CD14-positive monocyte (primary cell): ENCODE measurements at regions not wholly inside any gene's neighbourhood (a gene's known extent, or its start where the extent isn't known, plus 50 kb on each side); places are given as distances from the start of the nearest gene placed in this dataset.

ENCODE experiments used
- DNase-seq, 3 donors: peaks; one replicate each; pipeline ENCODE4 v3.0.0-alpha.2; 2011 to 2022
- H2AFZ ChIP-seq: 2 replicates; pipeline ENCODE4 v1.6.0; 2012; ENCODE audit warnings: mild to moderate bottlenecking, low read depth, low read length, inconsistent platforms; ENCODE audit not compliant: insufficient read depth, poor library complexity, severe bottlenecking
- H3K27ac ChIP-seq, 2 donors: 1 replicate in 1 of 2; 2 replicates in 1 of 2; pipeline ENCODE4 v1.5.1; 2012 to 2013; ENCODE audit warnings: low read length in 2 of 2, control low read depth in 1 of 2, inconsistent platforms in 1 of 2, low read depth in 1 of 2, mild to moderate bottlenecking in 1 of 2
- H3K27me3 ChIP-seq, 2 donors: one replicate each; pipeline versions ENCODE4 v1.6.0 to v1.6.1; 2011 to 2013; ENCODE audit warnings: low read length in 2 of 2; ENCODE audit not compliant: control insufficient read depth in 2 of 2, insufficient read depth in 2 of 2
- H3K36me3 ChIP-seq, 2 donors: replicated peaks in 1 of 2; 1 replicate in 1 of 2; 2 replicates in 1 of 2; pipeline versions ENCODE4 v1.5.1 to v1.6.1; 2012 to 2013; ENCODE audit warnings: low read length in 2 of 2, control low read depth in 1 of 2, inconsistent platforms in 1 of 2, mild to moderate bottlenecking in 1 of 2; ENCODE audit not compliant: insufficient read depth in 2 of 2, control insufficient read depth in 1 of 2
- H3K4me1 ChIP-seq, 2 donors: 1 replicate in 1 of 2; 2 replicates in 1 of 2; pipeline versions ENCODE4 v1.5.1 to v1.6.1; 2012 to 2013; ENCODE audit warnings: low read length in 2 of 2, control low read depth in 1 of 2, inconsistent platforms in 1 of 2, mild to moderate bottlenecking in 1 of 2, moderate library complexity in 1 of 2; ENCODE audit not compliant: insufficient read depth in 2 of 2, control insufficient read depth in 1 of 2
- H3K4me2 ChIP-seq: replicated peaks from 2 replicates; pipeline ENCODE3; 2012; ENCODE audit warnings: low read length, moderate library complexity, mild to moderate bottlenecking; ENCODE audit not compliant: poor library complexity, severe bottlenecking; ENCODE audit errors: extremely low read depth
- H3K4me3 ChIP-seq, 3 experiments: fragments of 200-600 bp in 1 of 3; sonication (generic) in 1 of 3; replicated peaks in 1 of 3; 1 replicate in 2 of 3; 2 replicates in 1 of 3; pipeline ENCODE4 v1.5.1; 2011 to 2013; ENCODE audit warnings: low read length in 3 of 3, mild to moderate bottlenecking in 3 of 3, control low read depth in 2 of 3, low read depth in 2 of 3, inconsistent platforms in 1 of 3, moderate library complexity in 1 of 3
- H3K79me2 ChIP-seq: 2 replicates; pipeline ENCODE4 v1.6.0; 2012; ENCODE audit warnings: mild to moderate bottlenecking, control low read depth, inconsistent platforms, low read length, moderate library complexity; ENCODE audit not compliant: insufficient read depth
- H3K9ac ChIP-seq: 2 replicates; pipeline ENCODE4 v1.6.0; 2017; ENCODE audit warnings: low read length, mild to moderate bottlenecking; ENCODE audit not compliant: insufficient read depth, poor library complexity, severe bottlenecking
- H3K9me3 ChIP-seq, 2 donors: replicated peaks in 1 of 2; 1 replicate in 1 of 2; 2 replicates in 1 of 2; pipeline versions ENCODE4 v1.5.1 to v1.6.1; 2012 to 2013; ENCODE audit warnings: low read length in 2 of 2, control low read depth in 1 of 2; ENCODE audit not compliant: control insufficient read depth in 1 of 2, insufficient read depth in 1 of 2
- H4K20me1 ChIP-seq: 2 replicates; pipeline ENCODE4 v1.6.0; 2012; ENCODE audit warnings: mild to moderate bottlenecking, low read length, control low read depth, moderate library complexity; ENCODE audit not compliant: insufficient read depth
- H3K27ac Mint-ChIP-seq, 7 donors: one replicate each; pipeline ENCODE4 v1.8.0; 2020; ENCODE audit warnings: mild to moderate bottlenecking in 7 of 7, mixed read lengths in 7 of 7, moderate library complexity in 6 of 7, inconsistent platforms in 2 of 7
- H3K27me3 Mint-ChIP-seq, 3 donors: one replicate each; pipeline ENCODE4 v1.8.0; 2021 to 2022; ENCODE audit warnings: low read depth in 3 of 3, mild to moderate bottlenecking in 3 of 3, mixed read lengths in 3 of 3, moderate library complexity in 3 of 3, inconsistent platforms in 1 of 3
- H3K36me3 Mint-ChIP-seq, 2 donors: one replicate each; pipeline ENCODE4 v1.8.0; 2020; ENCODE audit warnings: mixed read lengths in 2 of 2, inconsistent platforms in 1 of 2, mild to moderate bottlenecking in 1 of 2
- H3K4me1 Mint-ChIP-seq: one replicate; pipeline ENCODE4 v1.8.0; 2020; ENCODE audit warnings: mild to moderate bottlenecking, mixed read lengths
- H3K4me3 Mint-ChIP-seq, 2 donors: one replicate each; pipeline ENCODE4 v1.8.0; 2020; ENCODE audit warnings: mild to moderate bottlenecking in 2 of 2, mixed read lengths in 2 of 2, moderate library complexity in 1 of 2
- H3K9me3 Mint-ChIP-seq, 7 donors: one replicate each; pipeline ENCODE4 v1.8.0; 2020 to 2022; ENCODE audit warnings: mixed read lengths in 7 of 7, mild to moderate bottlenecking in 6 of 7, moderate library complexity in 6 of 7, inconsistent platforms in 2 of 7
- CTCF ChIP-seq: fragments of 200-600 bp; IDR thresholded peaks from one replicate; pipeline ENCODE4 v1.8.0; 2022; ENCODE audit warnings: antibody characterized with exemption, mild to moderate bottlenecking
- WGBS: methylation state at CpG from one replicate; pipeline ENCODE4 v1.1.5; 2013; ENCODE audit warnings: missing lambda C conversion rate; ENCODE audit not compliant: insufficient coverage; 5-methylcytosine and 5-hydroxymethylcytosine counted together
- intact Hi-C, 2 donors: fragments of 100-400 bp; cut with micrococcal nuclease; formaldehyde crosslinking; loops; one replicate each; pipeline versions ENCODE4 v1.15.0 to v1.15.1; 2023

GRCh38 chr2:58539973-58540372 lies 298.8 kb upstream of the FANCL start:
- H2AFZ ChIP-seq, result no peak overlapping the region
- H3K36me3 ChIP-seq, result no peaks in the 10 kb centered on the region
- H3K9ac ChIP-seq, result no peak overlapping the region
- Mint-ChIP-seq H3K27ac (no peak overlapping the region), H3K4me3 (no peak overlapping the region), H3K36me3 (no peaks in the 10 kb centered on the region), H3K27me3 (no peaks in the 10 kb centered on the region), H3K9me3 (peaks cover 0 to 2% (median 0%) of the 10 kb centered on the region in 7 donors), H3K4me1 (no peaks in the 10 kb centered on the region)
- no peaks in the 10 kb centered on the region for H3K4me1 ChIP-seq
- no CpG with 5 or more reads among the region's 4 CpGs for WGBS
- H3K27me3 ChIP-seq, result no peaks in the 10 kb centered on the region
- no peak overlapping the region for H3K27ac ChIP-seq
- no peak for TF ChIP-seq CTCF
- H3K9me3 ChIP-seq, result no peaks in the 10 kb centered on the region
- H3K4me3 ChIP-seq, result no peak overlapping the region
- H4K20me1 ChIP-seq, result no peaks in the 10 kb centered on the region
- H3K4me2 ChIP-seq, result no peak overlapping the region
- DNase-seq, result no peak
- intact Hi-C loops, result no loop called here
- no peaks in the 10 kb centered on the region for H3K79me2 ChIP-seq

- H3K9ac ChIP-seq, result no peak overlapping the region
- no peaks in the 10 kb centered on the region for H3K36me3 Mint-ChIP-seq
- no peak overlapping the region for H3K27ac Mint-ChIP-seq
- H3K9me3 Mint-ChIP-seq, result peaks cover 0 to 2% (median 0%) of the 10 kb centered on the region in 7 donors
- H4K20me1 ChIP-seq, result no peaks in the 10 kb centered on the region
- no peaks in the 10 kb centered on the region for H3K27me3 ChIP-seq
- DNase-seq, result no peak
- H3K4me2 ChIP-seq, result no peak overlapping the region
- no peak overlapping the region for H3K27ac ChIP-seq
- WGBS, result 100% methylated on average over 1 of the region's 4 CpGs
- no peaks in the 10 kb centered on the region for H3K36me3 ChIP-seq
- H2AFZ ChIP-seq, result no peak overlapping the region
- intact Hi-C loops, result no loop called here
- no peak overlapping the region for H3K4me3 Mint-ChIP-seq
- H3K4me1 Mint-ChIP-seq, result no peaks in the 10 kb centered on the region
- H3K79me2 ChIP-seq, result no peaks in the 10 kb centered on the region
- H3K27me3 Mint-ChIP-seq, result no peaks in the 10 kb centered on the region
- no peak for TF ChIP-seq CTCF
- no peak overlapping the region for H3K4me3 ChIP-seq
- H3K4me1 ChIP-seq, result no peaks in the 10 kb centered on the region
- H3K9me3 ChIP-seq, result no peaks in the 10 kb centered on the region
These were observed 294.9 kb upstream of the FANCL start for GRCh38 chr2:58535990-58536389.
